Smooth muscle cell (in vitro differentiated cells): ENCODE measurements at regions not wholly inside any gene's neighbourhood (a gene's known extent, or its start where the extent isn't known, plus 50 kb on each side); places are given as distances from the start of the nearest gene placed in this dataset.
"Not testable (repeated sequence)": the region's sequence is repeated elsewhere in the genome, so short reads cannot be mapped to it uniquely, and the experiment has no call there.

Experiments
- DNase-seq: peaks from one replicate; lab custom pipeline; 2025; ENCODE audit not compliant: unreplicated experiment; lab: John Stamatoyannopoulos, UW
- H2AFZ ChIP-seq: fragments of 200-600 bp; sonication (generic); 2 replicates; pipeline ENCODE4 v1.6.0; 2016; ENCODE audit warnings: antibody characterized with exemption, low read depth, mild to moderate bottlenecking
- H3F3A ChIP-seq: fragments of 200-600 bp; sonication (generic); 2 replicates; pipeline ENCODE4 v1.6.0; 2017; ENCODE audit warnings: antibody characterized with exemption, low read depth
- H3K27ac ChIP-seq: fragments of 200-600 bp; sonication (generic); 2 replicates; pipeline ENCODE4 v1.5.1; 2016; ENCODE audit warnings: low read depth, mild to moderate bottlenecking
- H3K27me3 ChIP-seq: fragments of 200-600 bp; sonication (generic); 2 replicates; pipeline ENCODE4 v1.6.1; 2016; ENCODE audit warnings: low read depth, mild to moderate bottlenecking
- H3K36me3 ChIP-seq: fragments of 200-600 bp; sonication (generic); 2 replicates; pipeline ENCODE4 v1.5.1; 2016; ENCODE audit warnings: low read depth
- H3K4me1 ChIP-seq: fragments of 200-600 bp; sonication (generic); 2 replicates; pipeline ENCODE4 v1.5.1; 2016; ENCODE audit warnings: low read depth
- H3K4me2 ChIP-seq: fragments of 200-600 bp; sonication (generic); 2 replicates; pipeline ENCODE4 v1.6.0; 2016; ENCODE audit warnings: mild to moderate bottlenecking
- H3K4me3 ChIP-seq: fragments of 200-600 bp; sonication (generic); 2 replicates; pipeline ENCODE4 v1.5.1; 2016; ENCODE audit warnings: mild to moderate bottlenecking
- H3K79me2 ChIP-seq: fragments of 200-600 bp; sonication (generic); 2 replicates; pipeline ENCODE4 v1.6.0; 2016; ENCODE audit warnings: low read depth, mild to moderate bottlenecking
- H3K9ac ChIP-seq: fragments of 200-600 bp; sonication (generic); 2 replicates; pipeline ENCODE4 v1.6.0; 2016; ENCODE audit warnings: low read depth
- H3K9me3 ChIP-seq: fragments of 200-600 bp; sonication (generic); replicated peaks from 2 replicates; pipeline ENCODE4 v1.5.1; 2016; ENCODE audit warnings: low read depth
- H4K20me1 ChIP-seq: fragments of 200-600 bp; sonication (generic); 2 replicates; pipeline ENCODE4 v1.6.0; 2016; ENCODE audit warnings: low read depth
- WGBS: methylation state at CpG from one replicate; pipeline ENCODE4 v1.1.7; 2016; ENCODE audit warnings: low lambda C conversion rate; 5-methylcytosine and 5-hydroxymethylcytosine counted together
- TF ChIP-seq, protein P1 (sequence below): fragments of 200-600 bp; sonication (generic); IDR thresholded peaks from 2 replicates; pipeline ENCODE4 v1.5.1; 2017; ENCODE audit warnings: borderline replicate concordance, mild to moderate bottlenecking, antibody characterized with exemption; ENCODE audit not compliant: insufficient read depth, poor library complexity, severe bottlenecking

DNA sequence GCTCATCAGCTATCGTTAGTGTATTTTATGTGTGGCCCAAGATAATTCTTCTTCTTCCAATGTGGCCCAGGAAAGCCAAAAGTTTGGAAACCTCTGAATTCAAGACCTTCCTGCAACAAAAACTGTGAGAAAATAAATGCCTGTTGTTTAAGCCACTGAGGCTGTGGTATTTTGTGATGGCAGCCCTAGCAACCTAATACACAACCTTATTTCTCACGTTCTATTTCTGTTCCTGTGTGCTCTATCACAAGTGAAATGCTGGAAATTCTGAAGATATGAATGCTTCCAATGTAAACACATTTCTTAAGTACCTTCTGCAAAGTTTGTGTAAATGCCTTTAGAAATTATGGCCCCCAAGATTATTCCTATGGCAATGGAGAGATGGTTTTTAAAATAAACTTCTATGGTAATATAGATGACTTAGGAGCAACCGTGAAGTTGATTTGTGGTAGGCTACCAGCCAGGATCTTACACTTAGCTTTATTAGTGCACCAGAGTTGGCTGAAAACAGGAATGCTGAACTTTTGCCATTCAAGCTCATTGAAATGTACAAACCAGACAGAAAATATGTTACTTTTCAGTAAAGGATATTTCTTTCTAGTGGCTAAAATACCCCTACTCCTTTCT, 148.0 kb downstream of the USP46 start:
- TF ChIP-seq, protein P1, sequence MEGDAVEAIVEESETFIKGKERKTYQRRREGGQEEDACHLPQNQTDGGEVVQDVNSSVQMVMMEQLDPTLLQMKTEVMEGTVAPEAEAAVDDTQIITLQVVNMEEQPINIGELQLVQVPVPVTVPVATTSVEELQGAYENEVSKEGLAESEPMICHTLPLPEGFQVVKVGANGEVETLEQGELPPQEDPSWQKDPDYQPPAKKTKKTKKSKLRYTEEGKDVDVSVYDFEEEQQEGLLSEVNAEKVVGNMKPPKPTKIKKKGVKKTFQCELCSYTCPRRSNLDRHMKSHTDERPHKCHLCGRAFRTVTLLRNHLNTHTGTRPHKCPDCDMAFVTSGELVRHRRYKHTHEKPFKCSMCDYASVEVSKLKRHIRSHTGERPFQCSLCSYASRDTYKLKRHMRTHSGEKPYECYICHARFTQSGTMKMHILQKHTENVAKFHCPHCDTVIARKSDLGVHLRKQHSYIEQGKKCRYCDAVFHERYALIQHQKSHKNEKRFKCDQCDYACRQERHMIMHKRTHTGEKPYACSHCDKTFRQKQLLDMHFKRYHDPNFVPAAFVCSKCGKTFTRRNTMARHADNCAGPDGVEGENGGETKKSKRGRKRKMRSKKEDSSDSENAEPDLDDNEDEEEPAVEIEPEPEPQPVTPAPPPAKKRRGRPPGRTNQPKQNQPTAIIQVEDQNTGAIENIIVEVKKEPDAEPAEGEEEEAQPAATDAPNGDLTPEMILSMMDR = no peak
- Histone ChIP-seq H2AFZ (no peak overlapping the region), H3F3A (no peaks in the 10 kb centered on the region), H3K79me2 (no peaks in the 10 kb centered on the region), H3K27me3 (no peaks in the 10 kb centered on the region), H3K4me1 (no peaks in the 10 kb centered on the region), H3K4me3 (no peak overlapping the region), H3K9ac (no peak overlapping the region), H3K9me3 (no peaks in the 10 kb centered on the region), H3K4me2 (no peak overlapping the region), H4K20me1 (no peaks in the 10 kb centered on the region), H3K36me3 (no peaks in the 10 kb centered on the region), H3K27ac (no peak overlapping the region)
- no peak for DNase-seq
- WGBS = 87% methylated on average over 3 of the region's 3 CpGs

DNA sequence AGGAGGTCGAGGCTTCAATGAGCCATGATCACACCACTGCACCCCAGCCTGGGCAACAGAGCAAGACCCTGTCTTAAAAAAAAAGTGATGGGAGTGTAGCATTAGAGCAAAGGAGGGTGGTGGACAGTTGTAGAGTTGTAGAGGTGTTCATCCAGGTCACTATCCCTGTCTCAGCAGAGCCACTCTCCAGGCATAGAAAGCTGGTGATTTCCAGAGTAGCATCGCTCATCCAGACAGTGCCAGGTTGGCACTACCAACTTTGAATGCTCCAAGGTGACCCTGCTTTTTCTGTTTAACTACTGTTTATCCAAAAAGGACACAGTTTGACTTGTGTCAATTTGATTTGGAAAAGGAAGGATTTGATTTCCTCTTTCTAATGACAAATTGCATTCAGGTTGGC, 147.3 kb downstream of the USP46 start:
- H3K27ac ChIP-seq = no peak overlapping the region
- WGBS = 90% methylated on average over 2 of the region's 2 CpGs

DNA sequence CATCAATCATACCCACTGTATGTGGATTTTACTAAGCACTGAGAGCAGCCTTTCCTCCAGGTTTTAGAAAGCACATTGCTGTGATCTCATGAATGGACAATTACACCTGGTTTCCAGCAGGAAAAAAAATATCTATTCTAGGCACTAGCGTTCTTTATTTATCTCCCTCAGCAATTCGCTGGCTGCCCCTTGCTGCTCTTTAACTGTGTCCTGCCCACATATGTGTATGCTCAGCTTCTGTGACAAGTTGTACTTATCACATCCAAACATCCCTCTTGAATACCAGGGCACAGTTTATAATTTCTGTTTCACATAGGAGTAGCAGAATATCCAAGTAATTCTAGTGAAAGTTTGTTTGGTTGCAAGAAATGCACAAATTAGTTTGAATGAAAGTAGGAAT, 146.8 kb downstream of the USP46 start:
- Histone ChIP-seq H3K4me2 (no peak overlapping the region), H3F3A (no peaks in the 10 kb centered on the region), H3K79me2 (no peaks in the 10 kb centered on the region), H3K4me1 (no peaks in the 10 kb centered on the region), H3K9ac (no peak overlapping the region), H4K20me1 (no peaks in the 10 kb centered on the region), H3K27me3 (no peaks in the 10 kb centered on the region), H3K4me3 (no peak overlapping the region), H3K9me3 (no peaks in the 10 kb centered on the region), H2AFZ (no peak overlapping the region), H3K36me3 (no peaks in the 10 kb centered on the region), H3K27ac (no peak overlapping the region)
- TF ChIP-seq, protein P1 = no peak
- DNase-seq = no peak
- 94% methylated on average over 2 of the region's 2 CpGs for WGBS

More for the DNA sequence above, 147.3 kb downstream of the USP46 start:
- Histone ChIP-seq H3K36me3 (no peaks in the 10 kb centered on the region), H3F3A (no peaks in the 10 kb centered on the region), H3K79me2 (no peaks in the 10 kb centered on the region), H3K9me3 (no peaks in the 10 kb centered on the region), H2AFZ (no peak overlapping the region), H3K4me1 (no peaks in the 10 kb centered on the region), H3K4me3 (no peak overlapping the region), H3K4me2 (no peak overlapping the region), H3K9ac (no peak overlapping the region), H4K20me1 (no peaks in the 10 kb centered on the region), H3K27me3 (no peaks in the 10 kb centered on the region)
- DNase-seq = no peak
- TF ChIP-seq, protein P1 = no peak

DNA sequence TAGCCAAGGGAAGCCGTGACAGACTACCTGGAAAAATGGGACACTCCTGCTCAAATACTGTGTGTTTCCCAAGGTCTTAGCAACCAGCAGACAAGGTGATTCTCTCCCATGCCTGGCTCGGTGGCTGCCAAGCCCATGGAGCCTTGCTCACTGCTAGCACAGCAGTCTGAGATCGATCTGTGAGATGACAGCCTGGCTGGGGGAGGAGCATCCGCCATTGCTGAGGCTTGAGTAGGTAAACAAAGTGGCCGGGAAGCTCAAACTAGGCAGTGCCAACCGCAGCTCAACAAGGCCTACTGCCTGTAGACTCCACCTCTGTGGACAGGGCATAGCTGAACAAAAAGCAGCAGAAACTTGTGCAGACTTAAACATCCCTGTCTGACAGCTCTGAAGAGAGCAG, 137.0 kb downstream of the USP46 start:
- H3K4me3 ChIP-seq, H3K36me3 ChIP-seq, H3F3A ChIP-seq, H3K79me2 ChIP-seq, H2AFZ ChIP-seq, H3K27me3 ChIP-seq, H3K4me2 ChIP-seq, H3K27ac ChIP-seq, DNase-seq, H3K4me1 ChIP-seq, H4K20me1 ChIP-seq, H3K9ac ChIP-seq, H3K9me3 ChIP-seq: not testable (repeated sequence)
- 92% methylated on average over 6 of the region's 6 CpGs for WGBS
